T-cell (primary cell): ENCODE measurements at regions not wholly inside any gene's neighbourhood (a gene's known extent, or its start where the extent isn't known, plus 50 kb on each side); places are given as distances from the start of the nearest gene placed in this dataset.

Experiments
- ATAC-seq, 4 experiments: fragments of 200-7000 bp in 3 of 4; fragments of 150-1000 bp in 1 of 4; cut with Tn5 transposase; replicated peaks in 1 of 4; 1 replicate in 3 of 4; 2 replicates in 1 of 4; pipeline ENCODE4 v1.10.0; 2021; ENCODE audit warnings: moderate library complexity in 3 of 4, mild to moderate bottlenecking in 2 of 4, moderate number of reproducible peaks in 1 of 4
- CTCF ChIA-PET, 2 donors: fragments of 300-600 bp; sonication (Branson Sonifier 250); formaldehyde crosslinking; loops; one replicate each; lab custom pipeline; 2022; ENCODE audit warnings: antibody characterized with exemption in 2 of 2; lab: Charles Lee
- POLR2A ChIA-PET, 2 donors: fragments of 300-600 bp; sonication (Branson Sonifier 250); formaldehyde crosslinking; loops; one replicate each; lab custom pipeline; 2022; ENCODE audit warnings: antibody characterized with exemption in 2 of 2; lab: Charles Lee
- DNase-seq, 35 experiments: peaks; one replicate each; pipeline versions ENCODE4 v3.0.0 to v3.0.0-alpha.2; 2013 to 2023
- H3K27ac ChIP-seq: one replicate; pipeline ENCODE4 v1.5.1; 2013; ENCODE audit warnings: low read length
- H3K27me3 ChIP-seq, 2 experiments: replicated peaks in 1 of 2; 1 replicate in 1 of 2; 2 replicates in 1 of 2; pipeline versions ENCODE4 v1.6.1 to v1.7.0; 2013; ENCODE audit warnings: low read length in 1 of 2, mixed read lengths in 1 of 2; ENCODE audit not compliant: control insufficient read depth in 2 of 2, insufficient read depth in 2 of 2; ENCODE audit errors: extremely low read depth in 1 of 2
- H3K36me3 ChIP-seq, 2 donors: 1 replicate in 1 of 2; 2 replicates in 1 of 2; pipeline versions ENCODE4 v1.6.1 to v1.7.0; 2013; ENCODE audit warnings: low read length in 1 of 2; ENCODE audit not compliant: control insufficient read depth in 2 of 2, insufficient read depth in 1 of 2; ENCODE audit errors: extremely low read depth in 1 of 2
- H3K4me1 ChIP-seq, 2 experiments: 1 replicate in 1 of 2; 2 replicates in 1 of 2; pipeline versions ENCODE4 v1.6.1 to v1.7.0; 2013; ENCODE audit warnings: low read length in 2 of 2, mixed read lengths in 1 of 2; ENCODE audit not compliant: insufficient read depth in 2 of 2, control insufficient read depth in 1 of 2; ENCODE audit errors: extremely low read depth in 1 of 2
- H3K4me3 ChIP-seq, 2 donors: 1 replicate in 1 of 2; 2 replicates in 1 of 2; pipeline versions ENCODE4 v1.5.1 to v1.7.0; 2013; ENCODE audit warnings: mild to moderate bottlenecking in 2 of 2, low read length in 1 of 2, moderate library complexity in 1 of 2; ENCODE audit not compliant: control insufficient read depth in 1 of 2; ENCODE audit errors: extremely low read depth in 1 of 2
- H3K9me3 ChIP-seq: 2 replicates; pipeline ENCODE4 v1.7.0; 2013
- H3K27ac Mint-ChIP-seq, 2 donors: one replicate each; pipeline ENCODE4 v1.8.0; 2020 to 2021; ENCODE audit warnings: mild to moderate bottlenecking in 2 of 2, mixed read lengths in 2 of 2
- H3K27me3 Mint-ChIP-seq, 2 donors: one replicate each; pipeline ENCODE4 v1.8.0; 2021 to 2022; ENCODE audit warnings: mixed read lengths in 2 of 2
- H3K36me3 Mint-ChIP-seq: one replicate; pipeline ENCODE4 v1.8.0; 2021; ENCODE audit warnings: mixed read lengths
- H3K4me1 Mint-ChIP-seq, 3 donors: one replicate each; pipeline ENCODE4 v1.8.0; 2020 to 2022; ENCODE audit warnings: mixed read lengths in 3 of 3, mild to moderate bottlenecking in 1 of 3
- H3K4me3 Mint-ChIP-seq, 3 donors: one replicate each; pipeline ENCODE4 v1.8.0; 2020 to 2022; ENCODE audit warnings: mild to moderate bottlenecking in 3 of 3, mixed read lengths in 3 of 3, moderate library complexity in 3 of 3
- H3K9me3 Mint-ChIP-seq, 3 donors: one replicate each; pipeline ENCODE4 v1.8.0; 2020 to 2022; ENCODE audit warnings: mixed read lengths in 3 of 3
- WGBS: methylation state at CpG from one replicate; pipeline ENCODE4 v1.1.5; 2013; ENCODE audit warnings: missing lambda C conversion rate; ENCODE audit not compliant: insufficient coverage; 5-methylcytosine and 5-hydroxymethylcytosine counted together

- Mint-ChIP-seq H3K4me3 (no peak overlapping the region), H3K36me3 (peaks cover 24% of the 10 kb centered on the region), H3K4me1 (peaks cover 27 to 32% (median 27%) of the 10 kb centered on the region in 3 donors), H3K27ac (no peak overlapping the region), H3K9me3 (no peaks in the 10 kb centered on the region), H3K27me3 (no peaks in the 10 kb centered on the region)
- POLR2A ChIA-PET = interaction anchor here in 1 of 2 donors (0.5 kb wide), 1 partner anchor 94 kb away, joined by 3 read pairs; no protein-coding TSS in a partner anchor
- H3K4me3 ChIP-seq = no peak overlapping the region
- ATAC-seq (no peak), DNase-seq (no peak)
- peaks cover 4% of the 10 kb centered on the region in 2 experiments for H3K4me1 ChIP-seq
- H3K27me3 ChIP-seq = no peaks in the 10 kb centered on the region
- WGBS = 84% methylated on average over 3 of the region's 3 CpGs
- H3K36me3 ChIP-seq = peaks cover 0 to 4% of the 10 kb centered on the region in 2 donors
- no peaks in the 10 kb centered on the region for H3K9me3 ChIP-seq
- CTCF ChIA-PET = no interaction called here
- H3K27ac ChIP-seq = no peak overlapping the region
Measured at GRCh38 chr2:181253438-181253837, 203.7 kb upstream of the ITGA4 start.

GRCh38 chr2:181255651-181256050 lies 201.5 kb upstream of the ITGA4 start:
- H3K4me3 ChIP-seq = no peak overlapping the region
- H3K27ac ChIP-seq = no peak overlapping the region
- H3K4me1 ChIP-seq = peaks cover 4% of the 10 kb centered on the region in 2 experiments
- ChIA-PET POLR2A (interaction anchor here in 1 of 2 donors (1.1 kb wide), 1 partner anchor 12 kb away, joined by 3 read pairs; no protein-coding TSS in a partner anchor), CTCF (no interaction called here)
- H3K9me3 ChIP-seq = no peaks in the 10 kb centered on the region
- peaks cover 0 to 4% of the 10 kb centered on the region in 2 donors for H3K36me3 ChIP-seq
- Mint-ChIP-seq H3K27ac (no peak overlapping the region), H3K36me3 (peaks cover 24% of the 10 kb centered on the region), H3K4me3 (no peak overlapping the region), H3K4me1 (peaks cover 27 to 32% (median 32%) of the 10 kb centered on the region in 3 donors), H3K27me3 (no peaks in the 10 kb centered on the region), H3K9me3 (no peaks in the 10 kb centered on the region)
- DNase-seq (no peak), ATAC-seq (no peak)
- WGBS = no CpG with 5 or more reads among the region's 1 CpG
- no peaks in the 10 kb centered on the region for H3K27me3 ChIP-seq

GRCh38 chr2:181258720-181259119 lies 198.5 kb upstream of the ITGA4 start:
- H3K27ac Mint-ChIP-seq = no peak overlapping the region
- no peak overlapping the region for H3K4me3 ChIP-seq
- no peaks in the 10 kb centered on the region for H3K9me3 ChIP-seq
- H3K4me3 Mint-ChIP-seq = no peak overlapping the region
- peaks cover 3 to 10% of the 10 kb centered on the region in 2 experiments for H3K4me1 ChIP-seq
- ChIA-PET CTCF (no interaction called here), POLR2A (no interaction called here)
- no peaks in the 10 kb centered on the region for H3K27me3 ChIP-seq
- peaks cover 26 to 39% (median 37%) of the 10 kb centered on the region in 3 donors for H3K4me1 Mint-ChIP-seq
- H3K9me3 Mint-ChIP-seq = no peaks in the 10 kb centered on the region
- H3K36me3 Mint-ChIP-seq = peaks cover 13% of the 10 kb centered on the region
- no peak for ATAC-seq
- no peak overlapping the region for H3K27ac ChIP-seq
- no CpG with 5 or more reads among the region's 2 CpGs for WGBS
- H3K36me3 ChIP-seq = no peaks in the 10 kb centered on the region
- DNase-seq = no peak
- H3K27me3 Mint-ChIP-seq = no peaks in the 10 kb centered on the region

- peaks cover 3 to 10% of the 10 kb centered on the region in 2 experiments for H3K4me1 ChIP-seq
- DNase-seq (no peak), ATAC-seq (no peak)
- CTCF ChIA-PET = no interaction called here
- H3K4me3 Mint-ChIP-seq = no peak overlapping the region
- H3K9me3 Mint-ChIP-seq = peaks cover 0 to 4% (median 2%) of the 10 kb centered on the region in 3 donors
- no peaks in the 10 kb centered on the region for H3K9me3 ChIP-seq
- H3K4me1 Mint-ChIP-seq = peaks cover 32 to 48% (median 43%) of the 10 kb centered on the region in 3 donors
- H3K27me3 Mint-ChIP-seq = no peaks in the 10 kb centered on the region
- H3K27ac ChIP-seq = no peak overlapping the region
- H3K27ac Mint-ChIP-seq = no peak overlapping the region
- peaks cover 13% of the 10 kb centered on the region for H3K36me3 Mint-ChIP-seq
- no peaks in the 10 kb centered on the region for H3K27me3 ChIP-seq
- H3K36me3 ChIP-seq = no peaks in the 10 kb centered on the region
- H3K4me3 ChIP-seq = no peak overlapping the region
- POLR2A ChIA-PET = no interaction called here
Measured at GRCh38 chr2:181262782-181263181, 194.4 kb upstream of the ITGA4 start.

- H3K4me3 Mint-ChIP-seq = no peak overlapping the region
- 71% methylated on average over 1 of the region's 1 CpG for WGBS
- peaks cover 0 to 4% (median 2%) of the 10 kb centered on the region in 3 donors for H3K9me3 Mint-ChIP-seq
- Histone ChIP-seq H3K4me1 (peaks cover 3 to 10% of the 10 kb centered on the region in 2 experiments), H3K36me3 (no peaks in the 10 kb centered on the region), H3K27ac (no peak overlapping the region), H3K9me3 (no peaks in the 10 kb centered on the region), H3K27me3 (no peaks in the 10 kb centered on the region), H3K4me3 (no peak overlapping the region)
- no peaks in the 10 kb centered on the region for H3K27me3 Mint-ChIP-seq
- peaks cover 19% of the 10 kb centered on the region for H3K36me3 Mint-ChIP-seq
- H3K27ac Mint-ChIP-seq = peak overlapping the region in 1 of 2 donors; percentile 8
- POLR2A ChIA-PET = no interaction called here
- ATAC-seq = no peak
- DNase-seq = no peak
- peaks cover 36 to 50% (median 48%) of the 10 kb centered on the region in 3 donors for H3K4me1 Mint-ChIP-seq
- CTCF ChIA-PET = no interaction called here
Measured at GRCh38 chr2:181264001-181264400, 193.2 kb upstream of the ITGA4 start.

GRCh38 chr2:181264441-181264840 lies 192.7 kb upstream of the ITGA4 start:
- Histone ChIP-seq H3K4me1 (peaks cover 3 to 10% of the 10 kb centered on the region in 2 experiments), H3K27ac (no peak overlapping the region), H3K4me3 (no peak overlapping the region), H3K9me3 (no peaks in the 10 kb centered on the region), H3K27me3 (no peaks in the 10 kb centered on the region), H3K36me3 (no peaks in the 10 kb centered on the region)
- DNase-seq = no peak
- Mint-ChIP-seq H3K27ac (no peak overlapping the region), H3K9me3 (peaks cover 0 to 4% (median 2%) of the 10 kb centered on the region in 3 donors), H3K4me3 (no peak overlapping the region), H3K36me3 (peaks cover 23% of the 10 kb centered on the region), H3K27me3 (no peaks in the 10 kb centered on the region), H3K4me1 (peaks cover 40 to 50% (median 48%) of the 10 kb centered on the region in 3 donors)
- 100% methylated on average over 1 of the region's 1 CpG for WGBS
- ChIA-PET POLR2A (no interaction called here), CTCF (no interaction called here)
- no peak for ATAC-seq

- H3K9me3 ChIP-seq = no peaks in the 10 kb centered on the region
- H3K36me3 Mint-ChIP-seq = peaks cover 24% of the 10 kb centered on the region
- no CpG with 5 or more reads among the region's 3 CpGs for WGBS
Measured at GRCh38 chr2:181266614-181267013, 190.6 kb upstream of the ITGA4 start.

More at GRCh38 chr2:181266614-181267013, 190.6 kb upstream of the ITGA4 start:
- Mint-ChIP-seq H3K4me1 (peaks cover 52 to 57% (median 55%) of the 10 kb centered on the region in 3 donors), H3K9me3 (peaks cover 0 to 4% (median 2%) of the 10 kb centered on the region in 3 donors), H3K4me3 (no peak overlapping the region), H3K27me3 (no peaks in the 10 kb centered on the region), H3K27ac (no peak overlapping the region)
- DNase-seq (no peak), ATAC-seq (no peak)
- H3K36me3 ChIP-seq = no peaks in the 10 kb centered on the region
- ChIA-PET CTCF (no interaction called here), POLR2A (no interaction called here)
- H3K27me3 ChIP-seq = no peaks in the 10 kb centered on the region
- peaks cover 3 to 9% of the 10 kb centered on the region in 2 experiments for H3K4me1 ChIP-seq
- H3K4me3 ChIP-seq = no peak overlapping the region
- H3K27ac ChIP-seq = no peak overlapping the region
